Stomach (tissue), 8 donors: ENCODE measurements at regions not wholly inside any gene's neighbourhood (a gene's known extent, or its start where the extent isn't known, plus 50 kb on each side); places are given as distances from the start of the nearest gene placed in this dataset.

ENCODE experiments used
- DNase-seq, 2 donors: peaks; one replicate each; pipeline versions ENCODE4 v3.0.0 to v3.0.0-alpha.2; 2013 to 2019
- H3K27ac ChIP-seq, 5 donors: fragments of 200-600 bp in 4 of 5; sonication (generic) in 4 of 5; one replicate each; pipeline ENCODE4 v1.5.1; 2013 to 2019; ENCODE audit warnings: mild to moderate bottlenecking in 1 of 5, moderate library complexity in 1 of 5
- H3K27me3 ChIP-seq, 3 donors: fragments of 200-600 bp; sonication (generic); one replicate each; pipeline ENCODE4 v1.5.1; 2017 to 2019; ENCODE audit warnings: mixed run types in 1 of 3
- H3K36me3 ChIP-seq, 4 donors: fragments of 200-600 bp; sonication (generic); 1 replicate in 3 of 4; 2 replicates in 1 of 4; pipeline ENCODE4 v1.5.1; 2016 to 2019
- H3K4me1 ChIP-seq, 4 donors: fragments of 200-600 bp; sonication (generic); one replicate each; pipeline ENCODE4 v1.5.1; 2016 to 2019
- H3K4me3 ChIP-seq, 4 donors: fragments of 200-600 bp; sonication (generic) in 3 of 4; one replicate each; pipeline ENCODE4 v1.5.1; 2016 to 2019; ENCODE audit warnings: mild to moderate bottlenecking in 1 of 4
- H3K9me3 ChIP-seq, 4 donors: fragments of 200-600 bp; sonication (generic); one replicate each; pipeline ENCODE4 v1.5.1; 2016 to 2019
- EP300 ChIP-seq: sonication (generic); formaldehyde crosslinking; IDR thresholded peaks from one replicate; pipeline ENCODE4 v1.6.1; 2017; ENCODE audit warnings: antibody characterized with exemption
- POLR2A ChIP-seq, 4 donors: fragments of 450-650 bp; IDR thresholded peaks; one replicate each; pipeline ENCODE4 v1.6.1; 2016; ENCODE audit warnings: antibody characterized with exemption in 4 of 4, control low read depth in 2 of 4, mild to moderate bottlenecking in 1 of 4, moderate library complexity in 1 of 4
- POLR2AphosphoS5 ChIP-seq, 3 donors: sonication (generic); formaldehyde crosslinking; IDR thresholded peaks; one replicate each; pipeline ENCODE4 v1.6.1; 2016; ENCODE audit warnings: antibody characterized with exemption in 3 of 3
- WGBS, 5 donors: extraction: QIAGEN DNeasy Blood & Tissue Kit in 3 of 5; methylation state at CpG; one replicate each; pipeline versions ENCODE4 v1.1.5 to v1.1.7; 2013 to 2018; 5-methylcytosine and 5-hydroxymethylcytosine counted together
- intact Hi-C: fragments of 100-400 bp; cut with DNase I; formaldehyde crosslinking; loops from one replicate; pipeline ENCODE4 v1.15.1; 2023; ENCODE audit warnings: low total_unique reads
- TF ChIP-seq, protein P1 (sequence below), 7 experiments: fragments of 450-650 bp in 4 of 7; fragments of 200-600 bp in 3 of 7; sonication (generic) in 3 of 7; IDR thresholded peaks; one replicate each; pipeline ENCODE4 v1.5.1; 2016 to 2019; ENCODE audit warnings: antibody characterized with exemption in 7 of 7, control low read depth in 2 of 7, mild to moderate bottlenecking in 1 of 7
- donor health status: healthy with polysubstance abuse.
- donor health status: Bipolar disorder and iron deficiency.
- donor health status: healthy.

DNA sequence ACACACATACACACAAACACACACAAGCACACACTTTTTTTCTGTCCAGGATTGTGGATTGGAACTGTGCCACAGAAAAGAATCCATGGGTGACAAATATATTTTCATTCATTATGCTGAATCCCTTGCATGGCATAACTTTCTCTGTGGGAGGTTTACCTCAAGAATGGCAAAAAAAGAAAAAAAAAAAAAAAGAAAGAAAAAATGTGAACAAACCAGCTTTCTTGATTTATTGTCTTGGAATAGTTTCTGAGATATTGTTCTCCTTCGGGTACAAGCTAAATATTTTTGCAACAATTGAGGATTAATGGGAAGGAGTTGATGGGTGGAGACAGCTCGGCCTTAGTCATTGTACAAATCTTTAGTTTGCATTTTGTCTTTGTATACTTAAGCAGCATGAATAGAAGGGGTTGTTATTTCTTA, 153.1 kb downstream of the GMNC start:
- H3K4me1 ChIP-seq: no peaks in the 10 kb centered on the region
- H3K27me3 ChIP-seq: no peaks in the 10 kb centered on the region
- H3K9me3 ChIP-seq: no peaks in the 10 kb centered on the region
- no peak for TF ChIP-seq EP300
- TF ChIP-seq POLR2A (IDR thresholded peaks at IDR 0.05): no peak
- no peak for TF ChIP-seq POLR2AphosphoS5 (IDR thresholded peaks at IDR 0.05)
- TF ChIP-seq, protein P1, sequence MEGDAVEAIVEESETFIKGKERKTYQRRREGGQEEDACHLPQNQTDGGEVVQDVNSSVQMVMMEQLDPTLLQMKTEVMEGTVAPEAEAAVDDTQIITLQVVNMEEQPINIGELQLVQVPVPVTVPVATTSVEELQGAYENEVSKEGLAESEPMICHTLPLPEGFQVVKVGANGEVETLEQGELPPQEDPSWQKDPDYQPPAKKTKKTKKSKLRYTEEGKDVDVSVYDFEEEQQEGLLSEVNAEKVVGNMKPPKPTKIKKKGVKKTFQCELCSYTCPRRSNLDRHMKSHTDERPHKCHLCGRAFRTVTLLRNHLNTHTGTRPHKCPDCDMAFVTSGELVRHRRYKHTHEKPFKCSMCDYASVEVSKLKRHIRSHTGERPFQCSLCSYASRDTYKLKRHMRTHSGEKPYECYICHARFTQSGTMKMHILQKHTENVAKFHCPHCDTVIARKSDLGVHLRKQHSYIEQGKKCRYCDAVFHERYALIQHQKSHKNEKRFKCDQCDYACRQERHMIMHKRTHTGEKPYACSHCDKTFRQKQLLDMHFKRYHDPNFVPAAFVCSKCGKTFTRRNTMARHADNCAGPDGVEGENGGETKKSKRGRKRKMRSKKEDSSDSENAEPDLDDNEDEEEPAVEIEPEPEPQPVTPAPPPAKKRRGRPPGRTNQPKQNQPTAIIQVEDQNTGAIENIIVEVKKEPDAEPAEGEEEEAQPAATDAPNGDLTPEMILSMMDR (IDR thresholded peaks at IDR 0.05): no peak
- H3K4me3 ChIP-seq: no peak overlapping the region
- peak in 1 of 2 donors; percentile 17 for DNase-seq
- 20 to 40% (median 29%) methylated on average over 2 of the region's 2 CpGs for WGBS, 5 donors
- no peaks in the 10 kb centered on the region for H3K36me3 ChIP-seq
- H3K27ac ChIP-seq: no peak overlapping the region
- intact Hi-C loops: no loop called here
